GM18951 (cell line): ENCODE measurements at regions not wholly inside any gene's neighbourhood (a gene's known extent, or its start where the extent isn't known, plus 50 kb on each side); places are given as distances from the start of the nearest gene placed in this dataset.
"Not testable (repeated sequence)": the region's sequence is repeated elsewhere in the genome, so short reads cannot be mapped to it uniquely, and the experiment has no call there.

ENCODE experiments used
- POLR2A ChIP-seq: IDR thresholded peaks from 4 replicates; pipeline ENCODE4 v1.6.1; 2011; ENCODE audit warnings: mild to moderate bottlenecking; ENCODE audit not compliant: insufficient read length, insufficient read depth; ENCODE audit errors: extremely low read depth
- in situ Hi-C: fragments of 300-500 bp; cut with MboI; formaldehyde crosslinking; loops from one replicate; pipeline ENCODE4 v1.12.0; 2022; ENCODE audit warnings: low sequenced_read_pairs, mixed read lengths, inconsistent platforms; ENCODE audit not compliant: unreplicated experiment

GRCh38 chr9:106035806-106036205, 341.5 kb downstream of the TMEM38B start:
- no peak for TF ChIP-seq POLR2A
- in situ Hi-C loops = no loop called here

- no peak for TF ChIP-seq POLR2A
- in situ Hi-C loops = no loop called here
These were observed 344.1 kb downstream of the TMEM38B start for GRCh38 chr9:106038266-106039001.

GRCh38 chr9:106039151-106039935, 345.0 kb downstream of the TMEM38B start:
- no peak for TF ChIP-seq POLR2A
- in situ Hi-C loops = no loop called here

GRCh38 chr9:106041920-106042319, 347.6 kb downstream of the TMEM38B start:
- in situ Hi-C loops = not testable (repeated sequence)

- in situ Hi-C loops = no loop called here
- no peak for TF ChIP-seq POLR2A
These were observed 357.2 kb downstream of the TMEM38B start for GRCh38 chr9:106051545-106051944.

GRCh38 chr9:106052166-106052565, 357.8 kb downstream of the TMEM38B start:
- in situ Hi-C loops = no loop called here
- no peak for TF ChIP-seq POLR2A

- in situ Hi-C loops = no loop called here
These were observed 358.4 kb downstream of the TMEM38B start for GRCh38 chr9:106052735-106053134.

GRCh38 chr9:106056328-106056727, 362.0 kb downstream of the TMEM38B start:
- in situ Hi-C loops = no loop called here

More at GRCh38 chr9:106052735-106053134, 358.4 kb downstream of the TMEM38B start:
- no peak for TF ChIP-seq POLR2A

GRCh38 chr9:106058460-106058859, 364.1 kb downstream of the TMEM38B start:
- TF ChIP-seq POLR2A = no peak
- in situ Hi-C loops = no loop called here

More at GRCh38 chr9:106056328-106056727, 362.0 kb downstream of the TMEM38B start:
- TF ChIP-seq POLR2A = no peak

GRCh38 chr9:106059886-106060285, 365.5 kb downstream of the TMEM38B start:
- in situ Hi-C loops = no loop called here
- no peak for TF ChIP-seq POLR2A

- in situ Hi-C loops = no loop called here
- no peak for TF ChIP-seq POLR2A
These were observed 366.5 kb downstream of the TMEM38B start for GRCh38 chr9:106060885-106061284.

GRCh38 chr9:106062250-106062649, 367.9 kb downstream of the TMEM38B start:
- no peak for TF ChIP-seq POLR2A

GRCh38 chr9:106065136-106065535, 370.8 kb downstream of the TMEM38B start:
- in situ Hi-C loops = no loop called here
- no peak for TF ChIP-seq POLR2A

More at GRCh38 chr9:106062250-106062649, 367.9 kb downstream of the TMEM38B start:
- in situ Hi-C loops = no loop called here
